ENCODE measurements at regions not wholly inside any gene's neighbourhood (a gene's known extent, or its start where the extent isn't known, plus 50 kb on each side); places are given as distances from the start of the nearest gene placed in this dataset.

- Histone ChIP-seq H3K18ac (ENCODE audit: low read depth in 1 of 2, low read length in 2 of 2) (no peak overlapping the region), H3K4me3 (ENCODE audit: insufficient read depth in 1 of 2, low read depth in 1 of 2, low read length in 2 of 2) (no peak overlapping the region), H4K8ac (ENCODE audit: low read length) (no peak overlapping the region), H2BK5ac (ENCODE audit: low read depth, low read length, poor library complexity, severe bottlenecking) (no peak overlapping the region), H3K27ac (ENCODE audit: low read length, poor library complexity, severe bottlenecking) (no peak overlapping the region), H3K9ac (ENCODE audit: low read length) (no peak overlapping the region), H2BK120ac (ENCODE audit: low read depth, low read length) (no peak overlapping the region), H3K4me1 (ENCODE audit: control insufficient read depth, insufficient read depth, low read depth, low read length) (peaks cover 8% of the 10 kb centered on the region), H4K91ac (ENCODE audit: low read length) (no peak overlapping the region), H3K4me2 (ENCODE audit: low read length, poor library complexity, severe bottlenecking) (no peak overlapping the region), H2AFZ (ENCODE audit: low read depth, low read length) (no peak overlapping the region), H3K14ac (ENCODE audit: low read length in 2 of 2) (no peak overlapping the region), H3K4ac (ENCODE audit: low read depth in 1 of 2, low read length in 2 of 2) (no peak overlapping the region), H3K36me3 (ENCODE audit: control insufficient read depth in 1 of 2, insufficient read depth in 2 of 2, low read depth in 1 of 2, low read length in 2 of 2) (peaks cover 0 to 10% of the 10 kb centered on the region in 2 experiments), H3K9me3 (ENCODE audit: control insufficient read depth, low read length) (no peaks in the 10 kb centered on the region), H2BK15ac (ENCODE audit: low read depth, poor library complexity, severe bottlenecking) (no peak overlapping the region), H3K23ac (ENCODE audit: low read length in 2 of 2) (no peak overlapping the region), H2BK12ac (ENCODE audit: low read length in 2 of 2) (no peak overlapping the region), H2AK5ac (ENCODE audit: low read length, severe bottlenecking) (no peak overlapping the region), H3K79me1 (replicated peaks; ENCODE audit: low read length, poor library complexity, severe bottlenecking) (peaks cover 41% of the 10 kb centered on the region), H3K27me3 (ENCODE audit: control insufficient read depth in 1 of 2, insufficient read depth in 1 of 2, low read length in 2 of 2) (no peaks in the 10 kb centered on the region)
- no peak for DNase-seq
- WGBS: 100% methylated on average over 3 of the region's 3 CpGs
Observed at GRCh38 chr1:232531291-232531690, 98.6 kb downstream of the SIPA1L2 start.

GRCh38 chr1:232529747-232530146 is 100.2 kb downstream of the SIPA1L2 start:
- Histone ChIP-seq H2AK5ac (ENCODE audit: low read length, severe bottlenecking) (no peak overlapping the region), H2BK5ac (ENCODE audit: low read depth, low read length, poor library complexity, severe bottlenecking) (no peak overlapping the region), H3K4me3 (ENCODE audit: insufficient read depth in 1 of 2, low read depth in 1 of 2, low read length in 2 of 2) (no peak overlapping the region), H3K23ac (ENCODE audit: low read length in 2 of 2) (no peak overlapping the region), H2AFZ (ENCODE audit: low read depth, low read length) (no peak overlapping the region), H3K4me2 (ENCODE audit: low read length, poor library complexity, severe bottlenecking) (no peak overlapping the region), H3K27me3 (ENCODE audit: control insufficient read depth in 1 of 2, insufficient read depth in 1 of 2, low read length in 2 of 2) (no peaks in the 10 kb centered on the region), H3K4me1 (ENCODE audit: control insufficient read depth, insufficient read depth, low read depth, low read length) (peaks cover 6% of the 10 kb centered on the region), H3K9ac (ENCODE audit: low read length) (no peak overlapping the region), H3K14ac (ENCODE audit: low read length in 2 of 2) (no peak overlapping the region), H3K27ac (ENCODE audit: low read length, poor library complexity, severe bottlenecking) (no peak overlapping the region), H3K36me3 (ENCODE audit: control insufficient read depth in 1 of 2, insufficient read depth in 2 of 2, low read depth in 1 of 2, low read length in 2 of 2) (peaks cover 0 to 14% of the 10 kb centered on the region in 2 experiments), H3K79me1 (replicated peaks; ENCODE audit: low read length, poor library complexity, severe bottlenecking) (peaks cover 46% of the 10 kb centered on the region), H2BK12ac (ENCODE audit: low read length in 2 of 2) (no peak overlapping the region), H4K91ac (ENCODE audit: low read length) (no peak overlapping the region), H2BK120ac (ENCODE audit: low read depth, low read length) (no peak overlapping the region), H3K18ac (ENCODE audit: low read depth in 1 of 2, low read length in 2 of 2) (no peak overlapping the region), H4K8ac (ENCODE audit: low read length) (no peak overlapping the region), H3K4ac (ENCODE audit: low read depth in 1 of 2, low read length in 2 of 2) (no peak overlapping the region), H3K9me3 (ENCODE audit: control insufficient read depth, low read length) (no peaks in the 10 kb centered on the region), H2BK15ac (ENCODE audit: low read depth, poor library complexity, severe bottlenecking) (no peak overlapping the region)
- 96% methylated on average over 2 of the region's 2 CpGs for WGBS
- no peak for DNase-seq

- no peak overlapping the region for H3K4ac ChIP-seq (ENCODE audit: low read depth in 1 of 2, low read length in 2 of 2)
- H4K8ac ChIP-seq (ENCODE audit: low read length): no peak overlapping the region
- no peak overlapping the region for H2BK15ac ChIP-seq (ENCODE audit: low read depth, poor library complexity, severe bottlenecking)
- H3K9me3 ChIP-seq (ENCODE audit: control insufficient read depth, low read length): no peaks in the 10 kb centered on the region
- H2BK5ac ChIP-seq (ENCODE audit: low read depth, low read length, poor library complexity, severe bottlenecking): no peak overlapping the region
- no peaks in the 10 kb centered on the region for H3K27me3 ChIP-seq (ENCODE audit: control insufficient read depth in 1 of 2, insufficient read depth in 1 of 2, low read length in 2 of 2)
- no peak overlapping the region for H2AK5ac ChIP-seq (ENCODE audit: low read length, severe bottlenecking)
- no peak overlapping the region for H3K4me2 ChIP-seq (ENCODE audit: low read length, poor library complexity, severe bottlenecking)
- no peak overlapping the region for H3K27ac ChIP-seq (ENCODE audit: low read length, poor library complexity, severe bottlenecking)
- no peak overlapping the region for H3K23ac ChIP-seq (ENCODE audit: low read length in 2 of 2)
- peaks cover 8% of the 10 kb centered on the region for H3K4me1 ChIP-seq (ENCODE audit: control insufficient read depth, insufficient read depth, low read depth, low read length)
- H3K14ac ChIP-seq (ENCODE audit: low read length in 2 of 2): no peak overlapping the region
- no peak overlapping the region for H4K91ac ChIP-seq (ENCODE audit: low read length)
- WGBS: 88% methylated on average over 2 of the region's 2 CpGs
- peaks cover 0 to 14% of the 10 kb centered on the region in 2 experiments for H3K36me3 ChIP-seq (ENCODE audit: control insufficient read depth in 1 of 2, insufficient read depth in 2 of 2, low read depth in 1 of 2, low read length in 2 of 2)
- no peak overlapping the region for H3K9ac ChIP-seq (ENCODE audit: low read length)
- H3K4me3 ChIP-seq (ENCODE audit: insufficient read depth in 1 of 2, low read depth in 1 of 2, low read length in 2 of 2): no peak overlapping the region
- H2BK12ac ChIP-seq (ENCODE audit: low read length in 2 of 2): no peak overlapping the region
- H3K18ac ChIP-seq (ENCODE audit: low read depth in 1 of 2, low read length in 2 of 2): no peak overlapping the region
- DNase-seq: no peak
- H2BK120ac ChIP-seq (ENCODE audit: low read depth, low read length): no peak overlapping the region
- H3K79me1 ChIP-seq (replicated peaks; ENCODE audit: low read length, poor library complexity, severe bottlenecking): peaks cover 45% of the 10 kb centered on the region
- no peak overlapping the region for H2AFZ ChIP-seq (ENCODE audit: low read depth, low read length)
Observed at GRCh38 chr1:232528472-232529089, 101.4 kb downstream of the SIPA1L2 start.

GRCh38 chr1:232524056-232524455 is 105.9 kb downstream of the SIPA1L2 start:
- Histone ChIP-seq H4K8ac (ENCODE audit: low read length) (no peak overlapping the region), H2BK120ac (ENCODE audit: low read depth, low read length) (no peak overlapping the region), H3K27ac (ENCODE audit: low read length, poor library complexity, severe bottlenecking) (no peak overlapping the region), H3K4me3 (ENCODE audit: insufficient read depth in 1 of 2, low read depth in 1 of 2, low read length in 2 of 2) (no peak overlapping the region), H3K9ac (ENCODE audit: low read length) (no peak overlapping the region), H3K4me2 (ENCODE audit: low read length, poor library complexity, severe bottlenecking) (no peak overlapping the region), H2BK15ac (ENCODE audit: low read depth, poor library complexity, severe bottlenecking) (no peak overlapping the region), H3K9me3 (ENCODE audit: control insufficient read depth, low read length) (no peaks in the 10 kb centered on the region), H2BK12ac (ENCODE audit: low read length in 2 of 2) (no peak overlapping the region), H2BK5ac (ENCODE audit: low read depth, low read length, poor library complexity, severe bottlenecking) (no peak overlapping the region), H2AK5ac (ENCODE audit: low read length, severe bottlenecking) (no peak overlapping the region), H3K4me1 (ENCODE audit: control insufficient read depth, insufficient read depth, low read depth, low read length) (peaks cover 6% of the 10 kb centered on the region), H3K23ac (ENCODE audit: low read length in 2 of 2) (no peak overlapping the region), H3K14ac (ENCODE audit: low read length in 2 of 2) (no peak overlapping the region), H3K4ac (ENCODE audit: low read depth in 1 of 2, low read length in 2 of 2) (peak overlapping the region in 1 of 2 experiments; percentile 21), H4K91ac (ENCODE audit: low read length) (no peak overlapping the region), H3K36me3 (ENCODE audit: control insufficient read depth in 1 of 2, insufficient read depth in 2 of 2, low read depth in 1 of 2, low read length in 2 of 2) (peaks cover 0 to 8% of the 10 kb centered on the region in 2 experiments), H3K27me3 (ENCODE audit: control insufficient read depth in 1 of 2, insufficient read depth in 1 of 2, low read length in 2 of 2) (no peaks in the 10 kb centered on the region), H3K79me1 (replicated peaks; ENCODE audit: low read length, poor library complexity, severe bottlenecking) (peaks cover 30% of the 10 kb centered on the region), H3K18ac (ENCODE audit: low read depth in 1 of 2, low read length in 2 of 2) (no peak overlapping the region), H2AFZ (ENCODE audit: low read depth, low read length) (no peak overlapping the region)
- 60% methylated on average over 2 of the region's 2 CpGs for WGBS
- DNase-seq: no peak

Data from mesenchymal stem cell (in vitro differentiated cells and primary cell).